HPDE6-E6E7 (cell line): ENCODE measurements at regions not wholly inside any gene's neighbourhood (a gene's known extent, or its start where the extent isn't known, plus 50 kb on each side); places are given as distances from the start of the nearest gene placed in this dataset.
A peak's percentile ranks its signal among the peaks of the same experiment; 100 is the strongest.

Experiments
- DNase-seq: peaks from one replicate; pipeline ENCODE4 v3.0.0; 2011; ENCODE audit warnings: missing footprints; ENCODE audit errors: extremely low spot score

GRCh38 chr16:52874042-52874441, 178.7 kb downstream of the CHD9NB start:
- DNase-seq: no peak

GRCh38 chr16:52872731-52873130, 180.0 kb downstream of the CHD9NB start:
- DNase-seq: no peak

GRCh38 chr16:52871481-52871880, 181.2 kb downstream of the CHD9NB start:
- no peak for DNase-seq

- no peak for DNase-seq
These were observed 183.5 kb downstream of the CHD9NB start for GRCh38 chr16:52869243-52869642.

GRCh38 chr16:52863000-52863399, 189.7 kb downstream of the CHD9NB start:
- no peak for DNase-seq

DNA sequence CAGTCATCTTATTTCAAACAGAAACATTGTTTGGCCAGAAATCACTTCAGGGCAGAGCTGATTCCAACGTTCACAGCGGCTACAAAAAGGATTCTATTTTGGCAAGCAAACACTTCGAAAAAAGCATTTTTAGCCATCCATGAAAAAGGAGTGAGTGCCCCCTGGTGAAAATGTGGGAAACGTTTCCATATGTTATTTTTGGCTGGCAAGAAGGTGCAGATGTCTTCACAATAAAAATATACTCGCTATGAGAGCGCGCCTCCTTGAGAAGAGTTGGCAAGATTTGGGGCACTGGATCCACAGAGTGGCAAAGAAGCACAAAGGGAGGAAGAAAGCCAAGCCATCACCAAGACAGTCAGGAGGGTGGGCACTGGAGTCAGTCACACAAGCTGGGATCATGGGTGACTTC, 191.1 kb downstream of the CHD9NB start:
- no peak for DNase-seq

- no peak for DNase-seq
These were observed 197.2 kb downstream of the CHD9NB start for GRCh38 chr16:52855463-52855862.

DNA sequence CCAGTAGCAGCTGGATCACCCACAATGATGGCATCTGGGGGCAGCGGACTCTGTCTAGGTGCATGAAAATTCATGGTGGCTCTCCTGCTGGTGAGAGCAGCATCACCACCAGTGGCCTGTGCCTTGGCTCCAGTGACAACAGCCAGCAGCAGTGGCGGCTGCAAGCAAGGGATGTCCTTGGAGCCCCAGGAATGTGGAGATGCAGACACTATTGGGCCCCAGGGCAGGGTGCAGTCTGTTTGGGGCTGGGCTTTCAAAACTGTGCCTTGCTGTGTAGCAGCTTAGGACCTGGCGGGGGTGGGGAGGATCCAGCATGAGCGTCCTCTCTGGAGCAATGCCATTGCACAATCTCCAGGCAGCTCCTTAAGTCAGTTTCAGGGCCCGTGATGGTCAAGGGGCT, 199.7 kb downstream of the CHD9NB start:
- DNase-seq: no peak

GRCh38 chr16:52851211-52851740, 201.4 kb downstream of the CHD9NB start:
- no peak for DNase-seq

DNA sequence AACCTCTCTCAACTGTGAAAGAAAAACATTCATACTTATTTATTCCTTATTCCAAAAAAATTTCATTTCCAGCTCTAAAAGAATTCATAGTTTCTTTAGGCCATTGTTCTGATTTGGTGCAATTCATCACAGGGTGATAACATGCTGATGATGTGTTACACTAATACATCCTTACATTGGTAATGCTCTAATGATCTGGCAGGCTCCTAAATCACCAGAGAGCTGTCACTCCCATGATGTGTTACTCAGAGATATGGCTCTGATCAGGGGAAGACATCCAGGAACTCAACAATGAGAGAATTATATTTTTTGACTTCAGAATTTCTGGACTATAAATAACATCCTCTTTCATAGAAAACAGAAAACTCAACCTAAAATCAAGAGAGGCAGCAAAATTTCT, 209.3 kb downstream of the CHD9NB start:
- no peak for DNase-seq

DNA sequence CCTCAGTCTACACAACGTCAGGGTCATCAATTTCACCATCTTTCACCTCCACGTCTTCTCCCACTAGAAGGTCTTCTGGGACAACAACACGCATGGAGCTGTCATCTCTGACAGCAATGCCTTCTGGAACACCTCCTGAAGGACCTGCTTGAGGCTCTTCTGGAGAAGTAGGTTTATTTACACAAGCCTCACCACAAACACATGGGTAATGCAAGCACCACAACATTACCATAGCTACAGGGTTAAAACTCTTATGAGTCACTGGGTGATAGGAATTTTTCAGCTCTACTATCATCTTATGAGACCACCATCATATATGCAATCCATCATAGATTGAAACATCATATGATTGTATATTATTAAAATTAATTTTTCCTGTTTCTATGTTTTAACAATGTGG, 215.4 kb downstream of the CHD9NB start:
- no peak for DNase-seq

DNA sequence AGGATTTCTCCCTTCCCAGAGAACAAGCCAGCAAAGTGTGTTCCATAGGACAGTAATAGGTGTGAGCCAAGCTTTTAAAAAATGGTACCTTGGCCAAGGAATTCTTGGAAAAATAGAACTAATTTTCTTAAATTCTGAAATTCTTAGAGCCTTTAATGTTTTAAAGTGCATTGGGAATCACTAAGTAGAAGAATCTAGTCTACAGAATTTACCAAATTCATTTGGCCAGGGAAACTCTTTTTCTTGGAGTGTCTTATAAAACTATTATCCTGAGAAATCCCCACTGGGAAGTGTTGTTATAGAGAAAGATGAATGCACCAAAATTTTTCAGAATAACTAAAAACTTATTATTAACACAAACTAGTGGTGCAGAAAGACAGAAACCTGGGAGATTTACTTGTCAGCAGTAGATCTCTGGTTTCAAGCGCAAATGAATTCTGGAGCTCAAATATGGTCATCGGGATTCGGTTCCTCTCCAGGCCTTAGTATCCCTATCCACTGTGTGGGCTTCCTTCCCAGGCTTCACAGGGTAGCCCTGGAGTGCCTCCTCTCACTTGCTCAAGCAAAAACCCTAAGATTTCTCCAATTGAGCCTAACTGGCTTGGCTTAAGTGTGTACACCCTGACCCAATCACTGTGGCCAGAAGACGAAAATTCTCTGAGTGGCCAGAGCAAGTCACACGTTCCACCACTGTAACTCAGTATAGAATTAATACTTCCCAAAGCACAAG, 217.8 kb downstream of the CHD9NB start:
- no peak for DNase-seq

GRCh38 chr16:52832771-52833170, 219.9 kb downstream of the CHD9NB start:
- DNase-seq: no peak

DNA sequence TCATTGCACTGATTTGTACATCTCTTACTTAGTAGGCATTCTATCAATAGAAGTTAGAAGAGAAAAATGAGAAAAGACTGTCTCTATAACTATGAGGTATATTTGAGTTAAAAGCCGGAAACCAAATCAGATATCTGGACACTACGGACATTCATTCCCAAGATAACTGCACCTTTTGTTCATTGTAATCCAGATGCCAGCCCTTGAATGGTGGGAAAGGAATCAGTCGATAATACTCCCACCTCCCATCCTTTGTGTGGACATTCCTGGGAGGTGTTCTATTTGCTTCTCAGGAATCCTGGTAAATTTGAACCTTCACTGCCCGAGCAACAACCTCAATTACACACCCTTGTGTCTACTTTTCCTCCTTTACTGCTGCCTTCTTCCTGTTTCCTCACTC, 225.2 kb downstream of the CHD9NB start:
- no peak for DNase-seq

GRCh38 chr16:52825892-52826291, 226.8 kb downstream of the CHD9NB start:
- DNase-seq: no peak

DNA sequence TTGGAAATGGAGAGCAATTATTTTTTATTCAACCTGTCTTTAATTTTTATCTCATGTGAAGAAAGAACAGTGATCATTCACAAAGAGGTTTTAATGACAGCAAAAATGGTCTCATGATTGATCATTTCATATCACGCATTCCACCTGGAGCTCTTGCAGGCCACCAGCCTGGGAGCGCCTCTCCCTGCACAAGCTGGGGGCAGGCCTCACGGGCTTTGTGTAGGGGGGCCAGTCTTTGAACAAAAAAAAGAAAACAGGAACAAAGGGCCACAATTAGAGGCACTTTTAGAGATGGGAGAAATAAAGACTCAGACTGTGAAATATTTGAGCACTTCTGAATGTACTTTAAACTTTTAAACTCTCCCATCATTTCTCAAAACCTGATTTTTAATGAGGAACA, 232.9 kb downstream of the CHD9NB start:
- DNase-seq: no peak

DNA sequence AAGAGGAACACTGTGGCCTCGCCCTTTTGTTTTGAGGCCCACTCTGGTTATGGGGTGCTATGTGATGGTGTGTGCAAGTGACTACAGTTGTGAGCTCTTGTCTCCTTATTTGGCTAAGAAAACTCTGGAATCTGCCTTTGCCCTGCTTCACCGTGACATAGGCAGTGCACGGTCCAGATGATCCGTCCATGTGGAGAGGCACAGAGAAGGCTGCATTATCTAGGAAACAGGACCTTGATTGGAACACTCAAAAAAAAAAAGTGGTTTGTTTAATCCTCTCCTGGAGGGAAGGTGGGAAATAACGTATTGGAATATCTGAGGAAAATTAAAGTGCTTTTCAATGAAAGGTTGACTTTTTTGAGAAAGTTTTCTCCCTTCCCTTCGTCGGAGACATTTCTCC, 233.3 kb downstream of the CHD9NB start:
- no peak for DNase-seq

DNA sequence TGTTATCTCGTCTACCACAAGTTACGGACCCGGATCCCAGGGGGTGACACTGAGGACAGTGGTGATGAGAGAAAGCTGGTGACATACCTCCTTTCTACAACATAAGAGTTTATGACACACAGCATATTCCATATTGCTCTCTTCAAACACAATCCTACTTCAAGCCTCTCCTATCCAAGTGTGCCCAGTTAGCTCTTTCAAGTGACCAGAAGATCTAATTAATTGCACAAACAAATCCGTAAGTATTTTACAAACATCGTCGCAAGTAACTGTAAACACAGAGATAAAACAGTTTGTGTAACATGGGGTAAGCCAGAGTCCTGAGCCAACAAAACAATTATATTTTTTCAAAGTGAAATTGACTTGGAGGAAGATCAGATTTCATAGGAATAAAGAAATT, 235.0 kb downstream of the CHD9NB start:
- DNase-seq: no peak

GRCh38 chr16:52816993-52817392, 235.7 kb downstream of the CHD9NB start:
- no peak for DNase-seq

DNA sequence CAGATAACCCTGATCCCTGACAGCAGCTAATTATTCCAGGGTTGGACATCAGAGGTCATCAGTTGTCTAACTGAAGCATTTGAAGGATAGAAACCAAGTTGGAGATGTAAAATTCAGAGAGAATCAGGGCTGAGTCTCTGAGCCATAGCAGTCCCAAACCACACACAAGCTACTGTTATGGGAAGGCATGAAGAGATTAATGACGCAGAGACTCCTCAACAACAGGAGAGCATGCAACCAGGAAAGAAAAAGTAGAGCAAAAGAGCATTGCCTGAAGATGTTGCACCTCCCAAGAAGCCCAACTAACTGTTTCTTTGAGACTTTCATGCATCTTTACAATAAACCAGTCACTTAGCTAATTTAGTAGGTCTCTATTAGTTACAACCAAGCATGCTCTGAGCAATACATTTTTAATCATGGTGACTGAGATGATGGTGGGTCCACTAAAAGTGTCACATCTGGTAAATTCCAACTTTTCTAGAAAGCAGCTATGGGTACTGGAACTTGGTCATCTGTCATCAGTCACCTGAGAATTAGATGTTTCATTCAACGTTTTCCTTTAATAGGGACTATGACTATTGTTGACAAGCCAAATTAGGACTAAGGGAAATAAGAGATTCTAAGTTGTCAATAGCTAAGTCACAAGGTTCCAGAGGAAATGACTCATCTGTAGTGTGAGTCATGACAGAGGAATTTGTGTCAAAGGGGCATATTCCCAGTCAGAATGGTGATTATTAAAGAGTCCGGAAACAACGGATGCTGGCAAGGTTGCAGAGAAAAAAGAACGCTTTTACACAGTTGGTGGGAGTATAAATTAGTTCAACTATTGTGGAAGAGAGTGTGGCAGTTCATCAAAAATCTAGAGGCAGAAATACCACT, 239.8 kb downstream of the CHD9NB start:
- DNase-seq: peak; percentile 9

DNA sequence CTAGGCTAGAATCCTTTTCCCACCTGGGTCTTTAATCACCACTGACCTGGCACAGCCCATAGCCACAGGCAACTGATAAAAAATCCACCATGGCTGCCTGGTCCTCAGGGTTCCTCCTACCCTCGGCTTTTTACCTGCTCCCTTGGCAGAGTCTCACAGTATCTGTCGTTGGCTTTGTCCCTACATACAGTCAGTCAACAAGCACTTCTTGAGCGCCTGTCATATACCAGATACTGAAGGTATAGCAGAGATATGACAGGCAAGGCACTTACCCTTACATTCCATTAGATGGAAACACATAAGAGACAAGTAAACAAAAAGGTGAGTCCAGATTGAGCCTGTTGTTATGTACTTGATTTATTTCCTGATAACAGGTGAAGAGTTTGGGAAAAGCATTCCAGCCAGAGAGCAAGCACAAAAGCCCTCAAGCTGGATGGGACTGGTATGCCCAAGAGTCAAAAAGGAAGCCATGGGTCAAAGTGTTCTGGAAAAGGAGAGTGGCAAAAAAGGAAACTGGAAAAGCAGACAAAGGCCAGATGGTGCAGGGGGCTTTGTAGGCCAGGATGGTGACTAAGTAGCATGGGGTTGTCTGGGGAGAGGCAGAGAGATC, 247.0 kb downstream of the CHD9NB start:
- DNase-seq: no peak

GRCh38 chr16:52800432-52800831, 252.3 kb downstream of the CHD9NB start:
- DNase-seq: no peak
